8988T (cell line): ENCODE measurements at regions not wholly inside any gene's neighbourhood (a gene's known extent, or its start where the extent isn't known, plus 50 kb on each side); places are given as distances from the start of the nearest gene placed in this dataset.
"Not testable (repeated sequence)": the region's sequence is repeated elsewhere in the genome, so short reads cannot be mapped to it uniquely, and the experiment has no call there.

Experiments
- DNase-seq: peaks from one replicate; pipeline ENCODE4 v3.0.0; 2011

- DNase-seq: no peak
These were observed 242.1 kb upstream of the RBMS1 start for GRCh38 chr2:160735696-160736095.

- no peak for DNase-seq
These were observed 242.8 kb upstream of the RBMS1 start for GRCh38 chr2:160736148-160737028.

- no peak for DNase-seq
These were observed 243.6 kb upstream of the RBMS1 start for GRCh38 chr2:160737247-160737646.

- DNase-seq: no peak
These were observed 247.7 kb upstream of the RBMS1 start for GRCh38 chr2:160741271-160741670.

GRCh38 chr2:160741815-160742214 is 248.2 kb upstream of the RBMS1 start:
- DNase-seq: no peak

- no peak for DNase-seq
These were observed 249.1 kb upstream of the RBMS1 start for GRCh38 chr2:160742667-160743066.

GRCh38 chr2:160747501-160748170 is 254.0 kb upstream of the RBMS1 start:
- no peak for DNase-seq

- DNase-seq: no peak
These were observed 257.4 kb upstream of the RBMS1 start for GRCh38 chr2:160751021-160751420.

- no peak for DNase-seq
These were observed 259.1 kb upstream of the RBMS1 start for GRCh38 chr2:160752475-160753330.

- no peak for DNase-seq
These were observed 259.7 kb upstream of the RBMS1 start for GRCh38 chr2:160753331-160753654.

- DNase-seq: no peak
These were observed 260.4 kb upstream of the RBMS1 start for GRCh38 chr2:160753960-160754359.

GRCh38 chr2:160756481-160756880 is 262.9 kb upstream of the RBMS1 start:
- no peak for DNase-seq

- not testable (repeated sequence) for DNase-seq
These were observed 269.0 kb upstream of the RBMS1 start for GRCh38 chr2:160762493-160763128.

- no peak for DNase-seq
These were observed 289.9 kb upstream of the RBMS1 start for GRCh38 chr2:160783474-160783873.

GRCh38 chr2:160784034-160784433 is 290.4 kb upstream of the RBMS1 start:
- DNase-seq: no peak

- no peak for DNase-seq
These were observed 297.1 kb upstream of the RBMS1 start for GRCh38 chr2:160790738-160791137.

GRCh38 chr2:160791884-160792283 is 298.3 kb upstream of the RBMS1 start:
- no peak for DNase-seq

- no peak for DNase-seq
These were observed 299.2 kb upstream of the RBMS1 start for GRCh38 chr2:160792837-160793236.

GRCh38 chr2:160794926-160795325 is 301.3 kb upstream of the RBMS1 start:
- DNase-seq: no peak

GRCh38 chr2:160803881-160804280 is 310.3 kb upstream of the RBMS1 start:
- DNase-seq: no peak

- DNase-seq: no peak
These were observed 316.8 kb upstream of the RBMS1 start for GRCh38 chr2:160810406-160810805.

- no peak for DNase-seq
These were observed 319.4 kb upstream of the RBMS1 start for GRCh38 chr2:160812830-160813505.

- no peak for DNase-seq
These were observed 319.9 kb upstream of the RBMS1 start for GRCh38 chr2:160813506-160813858.
